NCI-H345 treated with DMSO at 0.1 percent for 48 hours (cell line): ENCODE measurements at regions not wholly inside any gene's neighbourhood (a gene's known extent, or its start where the extent isn't known, plus 50 kb on each side); places are given as distances from the start of the nearest gene placed in this dataset.

Experiments used
- DNase-seq: peaks from one replicate; lab custom pipeline; 2025; ENCODE audit not compliant: unreplicated experiment; lab: John Stamatoyannopoulos, UW

DNA sequence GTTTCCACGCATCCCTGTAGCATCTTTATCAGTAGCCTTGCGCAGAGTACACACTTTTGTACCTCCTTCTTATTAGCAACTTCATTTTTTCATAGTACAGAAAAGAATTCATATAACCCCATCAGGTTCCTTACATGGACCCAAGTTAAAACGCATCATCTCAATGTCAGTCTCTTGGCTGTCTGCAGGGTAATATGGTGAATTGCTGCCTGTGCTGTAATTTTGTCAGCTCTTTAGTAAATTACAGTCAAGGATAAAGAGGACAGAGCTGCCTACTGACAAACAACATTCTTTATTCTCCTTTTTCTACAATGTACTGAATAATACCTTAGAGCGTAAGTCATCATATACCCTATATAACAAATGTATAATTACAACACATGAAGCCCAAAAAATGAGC lies 222.5 kb downstream of the MRPL39 start:
- no peak for DNase-seq

DNA sequence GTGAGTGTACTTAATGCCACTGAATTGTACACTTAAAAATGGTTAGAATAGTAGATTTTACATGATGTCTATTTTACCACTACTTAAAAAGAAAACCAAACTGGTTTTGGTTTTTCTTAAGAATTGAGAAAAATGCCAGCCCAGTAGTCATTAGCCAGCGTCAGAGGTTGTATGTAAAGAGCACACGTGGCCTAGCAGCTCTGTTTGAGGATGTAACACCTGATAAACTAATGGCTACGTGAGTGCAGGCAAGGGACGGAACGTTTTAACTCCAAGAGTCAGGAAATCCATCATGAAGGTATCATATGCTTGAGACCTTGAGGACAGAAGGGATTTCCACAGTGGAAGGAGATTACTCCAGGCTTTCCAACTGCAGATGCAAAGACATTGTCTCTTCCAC lies 223.7 kb downstream of the MRPL39 start:
- no peak for DNase-seq

DNA sequence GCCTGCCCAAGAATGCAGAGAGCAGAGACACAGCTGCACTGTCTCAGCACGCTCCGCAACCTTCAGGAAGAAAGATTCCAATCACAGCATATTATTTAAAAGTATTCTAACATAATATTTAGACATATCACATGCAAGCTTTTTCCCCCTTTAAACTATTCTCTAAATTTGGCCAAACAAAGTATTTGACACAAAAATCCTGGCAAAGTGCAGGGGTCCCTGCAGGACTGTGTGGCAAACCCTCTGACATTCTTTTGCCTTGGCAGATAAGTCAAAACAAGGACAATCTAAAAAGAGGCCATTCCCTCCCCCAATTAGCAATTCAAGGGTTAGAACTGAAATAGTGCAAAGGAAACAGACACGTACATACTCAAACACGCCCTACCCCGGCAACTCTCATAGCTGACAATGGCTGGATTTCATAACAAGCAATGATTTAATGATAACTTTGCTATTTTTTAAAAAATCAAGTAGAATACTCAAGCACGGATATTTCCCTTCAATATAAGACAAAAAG lies 225.3 kb downstream of the MRPL39 start:
- DNase-seq, result no peak

GRCh38 chr21:25375675-25376074 lies 231.6 kb downstream of the MRPL39 start:
- DNase-seq, result no peak

DNA sequence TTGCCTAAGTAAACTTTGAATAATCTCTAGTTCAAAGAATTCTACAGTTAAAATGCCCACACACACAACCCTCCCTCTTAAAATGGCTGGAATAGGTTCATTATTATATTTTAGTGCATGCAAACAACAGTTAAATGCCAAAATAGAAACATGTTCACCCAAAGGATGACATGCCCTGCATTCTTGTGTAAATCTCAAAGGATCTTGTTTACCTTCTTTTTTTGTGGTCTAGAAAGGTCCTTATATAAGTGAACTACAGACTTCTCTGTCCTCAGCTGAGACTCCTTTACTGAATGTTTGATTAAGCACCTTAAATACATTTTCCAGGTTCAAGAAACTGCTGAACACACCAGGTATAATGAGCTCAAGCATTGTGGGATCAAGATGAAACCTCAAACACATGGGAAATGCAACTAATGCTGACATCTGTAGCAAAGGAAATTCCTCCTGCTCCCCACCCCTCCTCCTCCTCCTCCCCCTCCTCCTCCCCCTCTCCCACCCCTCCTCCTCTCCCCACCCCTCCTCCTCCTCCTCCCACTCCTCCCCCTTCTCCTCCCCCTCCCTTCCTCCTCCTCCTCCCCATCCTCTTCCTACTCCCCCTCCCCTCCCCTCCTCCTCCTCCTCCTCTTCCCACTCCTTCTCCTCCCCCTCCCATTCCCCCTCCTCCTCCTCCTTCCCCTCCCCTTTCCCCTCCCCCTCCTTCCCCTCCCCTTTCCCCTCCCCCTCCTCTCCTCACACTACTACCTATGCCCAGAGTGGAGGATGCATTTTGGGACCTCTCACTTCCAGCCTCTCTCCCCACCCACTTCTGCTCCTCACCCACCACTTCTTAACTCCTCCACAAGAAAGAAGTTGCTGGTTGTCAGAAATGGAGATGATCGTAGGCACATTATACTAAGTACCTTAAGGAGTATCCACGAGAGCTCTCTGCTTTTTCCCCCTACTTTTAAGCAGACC lies 233.9 kb downstream of the MRPL39 start:
- no peak for DNase-seq

- no peak for DNase-seq
Observed at GRCh38 chr21:25371841-25372425, 235.3 kb downstream of the MRPL39 start.

- DNase-seq, result no peak
Observed at GRCh38 chr21:25370311-25370744, 237.0 kb downstream of the MRPL39 start.

- no peak for DNase-seq
Observed at GRCh38 chr21:25369524-25370300, 237.6 kb downstream of the MRPL39 start.

DNA sequence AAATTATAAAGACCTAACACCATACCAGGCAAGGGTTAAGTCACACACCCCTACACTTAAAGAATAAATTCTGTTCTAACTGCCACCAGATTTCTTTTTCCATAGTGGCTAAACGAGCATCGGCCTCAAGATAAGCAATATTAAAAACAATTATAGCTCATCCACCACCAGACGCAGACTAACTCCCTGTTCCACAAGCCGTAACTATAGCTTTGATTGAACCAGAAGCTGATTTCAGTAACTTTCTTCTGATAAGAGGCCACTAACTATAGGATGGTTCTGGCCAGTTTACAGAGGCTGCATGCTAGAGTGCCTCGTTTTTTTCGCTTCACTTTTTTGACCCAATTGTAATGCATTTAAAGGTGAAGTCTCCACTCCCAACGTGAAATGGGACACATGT lies 238.8 kb downstream of the MRPL39 start:
- no peak for DNase-seq

DNA sequence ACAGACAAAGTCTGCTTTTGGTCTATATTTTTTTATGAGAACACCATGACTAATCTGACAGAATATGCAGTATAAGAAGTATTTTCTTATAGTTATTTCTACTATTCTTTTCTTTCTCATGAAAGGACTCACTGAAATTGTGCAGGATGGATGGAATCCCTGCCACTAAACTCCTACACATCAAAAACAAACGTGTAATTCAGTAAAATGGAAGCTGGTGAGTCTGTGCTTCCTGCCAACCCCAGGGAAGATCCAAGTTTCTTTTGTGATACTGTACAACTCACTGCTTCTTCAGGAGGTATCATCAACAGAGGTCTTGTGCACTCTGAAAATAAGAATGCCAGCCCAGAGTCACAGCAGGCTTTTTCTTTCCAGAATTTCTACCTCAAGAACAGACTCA lies 241.2 kb downstream of the MRPL39 start:
- DNase-seq, result no peak

DNA sequence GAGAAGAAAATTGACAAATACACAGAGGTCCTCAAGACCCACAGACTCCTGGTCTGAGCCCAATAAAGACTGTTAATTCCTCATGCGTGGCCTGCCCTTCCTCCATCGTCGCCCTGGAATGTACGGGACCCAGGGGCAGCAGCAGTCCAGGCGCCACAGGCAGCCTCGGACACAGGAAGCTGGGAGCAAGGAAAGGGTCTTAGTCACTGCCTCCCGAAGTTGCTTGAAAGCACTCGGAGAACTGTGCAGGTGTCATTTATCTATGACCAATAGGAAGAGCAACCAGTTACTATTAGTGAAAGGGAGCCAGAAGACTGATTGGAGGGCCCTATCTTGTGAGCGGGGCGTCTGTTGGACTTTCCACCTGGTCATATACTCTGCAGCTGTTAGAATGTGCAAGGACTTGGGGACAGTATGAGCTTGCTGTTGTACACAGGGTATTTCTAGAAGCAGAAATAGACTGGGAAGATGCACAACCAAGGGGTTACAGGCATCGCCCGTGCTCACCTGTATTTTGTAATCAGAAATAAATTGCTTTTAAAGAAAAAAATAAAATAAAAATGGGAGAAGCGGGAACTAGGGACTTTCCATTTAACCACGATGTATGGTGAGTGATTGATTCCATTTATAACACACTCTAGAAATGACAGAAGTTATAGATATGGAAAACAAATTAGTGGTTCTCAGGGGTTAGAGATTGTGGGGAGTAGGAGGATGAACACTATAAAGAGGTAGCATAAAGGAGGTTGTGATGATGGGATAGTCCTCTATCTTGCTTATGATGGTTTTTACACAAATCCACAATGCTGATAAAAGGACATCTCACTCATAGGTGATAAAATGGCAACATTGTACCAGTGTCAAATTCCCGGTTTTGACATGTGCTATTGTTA lies 244.7 kb downstream of the MRPL39 start:
- no peak for DNase-seq

- DNase-seq, result no peak
Observed at GRCh38 chr21:25361765-25362164, 245.5 kb downstream of the MRPL39 start.

DNA sequence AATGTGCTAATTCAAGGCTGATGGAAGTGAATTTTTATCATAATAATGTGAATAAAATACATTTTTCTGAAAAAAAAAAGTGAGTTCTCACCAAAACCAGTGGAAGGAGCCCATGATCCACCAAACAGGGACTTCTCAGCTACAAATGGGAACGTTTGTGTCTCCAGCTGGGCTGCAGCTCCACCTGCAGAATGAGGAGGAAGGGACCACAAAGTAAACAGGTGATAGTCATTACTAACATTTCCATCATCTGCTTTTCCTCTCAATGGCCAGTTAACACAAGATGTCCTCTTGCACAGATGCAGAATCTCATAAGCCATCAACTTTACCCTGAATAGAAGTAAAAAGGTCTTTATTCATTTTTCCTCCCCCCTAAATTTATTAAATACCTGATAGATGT lies 246.2 kb downstream of the MRPL39 start:
- DNase-seq, result no peak

DNA sequence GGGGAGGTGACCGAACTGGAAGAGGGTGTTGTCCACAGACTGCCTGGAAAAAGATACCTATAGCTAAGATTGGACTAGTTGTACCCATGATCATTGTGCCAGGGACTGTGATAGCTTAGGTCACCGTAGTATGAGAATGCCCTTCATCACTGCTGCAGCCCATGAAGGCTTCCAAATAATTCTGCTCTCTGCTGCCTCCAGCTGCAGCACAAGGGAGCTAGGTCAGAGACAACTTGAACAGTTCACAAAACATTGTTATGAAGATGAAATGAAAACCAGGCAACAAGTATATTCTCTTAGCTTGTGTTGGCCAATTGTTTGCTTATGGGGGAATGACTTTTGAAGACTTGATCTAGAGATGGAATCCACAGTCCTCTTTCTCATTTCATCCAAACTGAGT lies 246.7 kb downstream of the MRPL39 start:
- no peak for DNase-seq

- DNase-seq, result no peak
Observed at GRCh38 chr21:25359724-25360123, 247.6 kb downstream of the MRPL39 start.

GRCh38 chr21:25350056-25350455 lies 257.2 kb downstream of the MRPL39 start:
- DNase-seq, result no peak

DNA sequence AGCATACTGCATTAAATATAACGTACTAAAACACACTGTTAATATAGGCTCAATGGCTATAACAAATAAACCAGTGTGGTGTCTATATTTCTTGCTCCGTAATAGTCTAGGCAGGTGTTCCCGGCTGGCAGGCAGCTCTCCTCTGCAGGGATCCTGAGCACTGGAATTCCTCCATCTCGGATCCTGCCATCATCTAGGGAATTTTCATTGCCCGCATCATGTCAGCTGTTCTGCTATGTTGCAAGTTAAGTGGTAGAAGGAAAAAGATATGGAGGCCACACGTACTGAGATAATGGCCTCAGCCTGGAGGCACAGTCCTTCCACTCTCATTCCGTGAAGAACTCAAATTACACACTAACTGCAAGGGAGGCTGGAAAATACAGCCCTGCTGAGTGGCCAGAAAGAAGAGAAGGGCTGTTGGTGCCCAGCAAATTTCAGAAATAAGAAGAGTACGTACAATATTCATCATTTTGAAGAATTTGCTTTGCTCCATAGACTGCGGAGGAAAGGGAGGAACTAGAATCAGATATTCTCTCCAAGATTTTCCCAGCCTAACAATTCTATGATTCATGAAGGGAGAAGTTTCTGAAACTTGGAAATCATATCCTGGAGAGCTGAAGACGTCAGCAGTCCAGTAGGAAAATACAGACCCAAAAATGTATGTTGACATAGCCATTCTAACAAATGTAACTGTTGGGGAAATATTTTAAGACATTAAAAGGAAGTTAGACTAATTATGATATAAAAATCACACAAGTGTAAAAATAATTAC lies 263.3 kb downstream of the MRPL39 start:
- DNase-seq, result no peak

DNA sequence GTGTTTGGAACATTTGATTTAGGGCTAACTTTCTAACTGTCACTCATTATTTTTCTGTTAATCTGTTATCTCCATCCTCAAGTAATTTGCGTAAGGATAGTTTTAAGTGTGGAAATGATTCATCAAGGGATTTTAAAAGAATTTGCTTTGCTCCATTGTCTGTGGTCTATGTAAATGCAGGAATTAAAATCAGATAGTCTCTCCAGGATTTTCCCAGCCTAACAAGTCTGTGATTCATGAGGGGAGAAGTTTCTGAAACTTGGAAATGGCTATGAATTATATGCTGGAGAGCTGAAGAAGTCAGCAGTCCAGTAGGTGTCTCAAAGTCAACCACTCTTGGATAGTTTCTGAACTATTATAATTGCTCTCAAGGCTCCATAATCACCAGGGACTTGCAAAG lies 264.5 kb downstream of the MRPL39 start:
- no peak for DNase-seq

DNA sequence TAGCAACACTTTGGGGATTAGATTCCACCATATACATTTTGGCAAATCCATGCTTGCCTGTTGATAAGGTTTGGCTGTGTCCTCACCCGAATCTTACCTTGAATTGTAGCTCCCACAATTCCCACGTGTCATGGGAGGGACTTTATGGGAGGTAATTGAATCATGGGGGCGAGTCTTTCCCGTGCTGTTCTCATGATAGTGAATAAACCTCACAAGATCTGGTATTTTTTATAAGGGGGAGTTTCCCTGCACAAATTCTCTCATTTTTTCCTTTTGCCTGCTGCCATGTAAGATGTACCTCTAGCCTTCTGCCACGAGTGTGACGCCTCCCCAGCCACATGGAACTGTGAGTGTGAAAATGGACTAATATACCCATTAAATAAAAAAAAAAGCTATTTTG lies 265.3 kb downstream of the MRPL39 start:
- DNase-seq, result no peak

GRCh38 chr21:25338415-25338814 lies 268.9 kb downstream of the MRPL39 start:
- no peak for DNase-seq
